Progenitor cell of endocrine pancreas (in vitro differentiated cells): ENCODE measurements at regions not wholly inside any gene's neighbourhood (a gene's known extent, or its start where the extent isn't known, plus 50 kb on each side); places are given as distances from the start of the nearest gene placed in this dataset.

Experiments
- DNase-seq: peaks from one replicate; pipeline ENCODE4 v3.0.0; 2021; ENCODE audit warnings: low spot score; ENCODE audit not compliant: unreplicated experiment
- H3K27ac Mint-ChIP-seq: 2 replicates; pipeline ENCODE4 v1.8.0; 2021; ENCODE audit warnings: mild to moderate bottlenecking, moderate library complexity, mixed read lengths
- H3K27me3 Mint-ChIP-seq: 2 replicates; pipeline ENCODE4 v1.8.0; 2021; ENCODE audit warnings: mixed read lengths
- H3K36me3 Mint-ChIP-seq: 2 replicates; pipeline ENCODE4 v1.8.0; 2022; ENCODE audit warnings: mixed read lengths; ENCODE audit not compliant: insufficient read depth
- H3K4me1 Mint-ChIP-seq: 2 replicates; pipeline ENCODE4 v1.8.0; 2021; ENCODE audit warnings: low read depth, mixed read lengths
- H3K4me3 Mint-ChIP-seq: 2 replicates; pipeline ENCODE4 v1.8.0; 2021; ENCODE audit warnings: low read depth, mild to moderate bottlenecking, moderate library complexity, mixed read lengths
- H3K9me3 Mint-ChIP-seq: 2 replicates; pipeline ENCODE4 v1.8.0; 2021; ENCODE audit warnings: low read depth, mixed read lengths
- TF ChIP-seq, protein P1 (sequence below): fragments of 200-600 bp; sonication (generic); IDR thresholded peaks from one replicate; pipeline ENCODE4 v1.5.0; 2021; ENCODE audit warnings: antibody characterized with exemption, mild to moderate bottlenecking; ENCODE audit not compliant: unreplicated experiment

DNA sequence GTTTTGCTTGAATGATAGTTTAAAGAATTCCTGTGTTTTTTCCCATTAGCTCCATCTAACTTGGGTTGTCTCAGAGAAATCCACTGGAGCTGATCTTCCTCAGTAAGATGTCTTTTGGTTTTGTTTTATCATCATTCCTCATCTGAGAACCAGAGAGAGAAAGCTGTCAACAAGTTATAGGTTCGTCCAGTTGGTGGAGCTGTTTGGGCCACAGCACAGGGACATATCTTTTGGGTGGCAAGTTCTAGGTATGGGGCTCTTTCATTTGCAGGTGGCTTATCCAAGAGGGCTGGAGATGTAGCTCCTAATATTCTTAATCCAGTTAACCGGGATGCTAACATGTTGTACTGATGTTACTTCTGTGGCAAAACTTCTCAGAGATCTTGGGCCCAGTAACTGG lies 174.2 kb downstream of the KCNRG start:
- no peak for DNase-seq
- TF ChIP-seq, protein P1, sequence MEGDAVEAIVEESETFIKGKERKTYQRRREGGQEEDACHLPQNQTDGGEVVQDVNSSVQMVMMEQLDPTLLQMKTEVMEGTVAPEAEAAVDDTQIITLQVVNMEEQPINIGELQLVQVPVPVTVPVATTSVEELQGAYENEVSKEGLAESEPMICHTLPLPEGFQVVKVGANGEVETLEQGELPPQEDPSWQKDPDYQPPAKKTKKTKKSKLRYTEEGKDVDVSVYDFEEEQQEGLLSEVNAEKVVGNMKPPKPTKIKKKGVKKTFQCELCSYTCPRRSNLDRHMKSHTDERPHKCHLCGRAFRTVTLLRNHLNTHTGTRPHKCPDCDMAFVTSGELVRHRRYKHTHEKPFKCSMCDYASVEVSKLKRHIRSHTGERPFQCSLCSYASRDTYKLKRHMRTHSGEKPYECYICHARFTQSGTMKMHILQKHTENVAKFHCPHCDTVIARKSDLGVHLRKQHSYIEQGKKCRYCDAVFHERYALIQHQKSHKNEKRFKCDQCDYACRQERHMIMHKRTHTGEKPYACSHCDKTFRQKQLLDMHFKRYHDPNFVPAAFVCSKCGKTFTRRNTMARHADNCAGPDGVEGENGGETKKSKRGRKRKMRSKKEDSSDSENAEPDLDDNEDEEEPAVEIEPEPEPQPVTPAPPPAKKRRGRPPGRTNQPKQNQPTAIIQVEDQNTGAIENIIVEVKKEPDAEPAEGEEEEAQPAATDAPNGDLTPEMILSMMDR = no peak
- peaks cover 6% of the 10 kb centered on the region for H3K4me1 Mint-ChIP-seq
- no peak overlapping the region for H3K27ac Mint-ChIP-seq
- peaks cover 3% of the 10 kb centered on the region for H3K27me3 Mint-ChIP-seq
- H3K9me3 Mint-ChIP-seq = peaks cover 9% of the 10 kb centered on the region
- H3K36me3 Mint-ChIP-seq = peaks cover 3% of the 10 kb centered on the region
- H3K4me3 Mint-ChIP-seq = no peak overlapping the region

DNA sequence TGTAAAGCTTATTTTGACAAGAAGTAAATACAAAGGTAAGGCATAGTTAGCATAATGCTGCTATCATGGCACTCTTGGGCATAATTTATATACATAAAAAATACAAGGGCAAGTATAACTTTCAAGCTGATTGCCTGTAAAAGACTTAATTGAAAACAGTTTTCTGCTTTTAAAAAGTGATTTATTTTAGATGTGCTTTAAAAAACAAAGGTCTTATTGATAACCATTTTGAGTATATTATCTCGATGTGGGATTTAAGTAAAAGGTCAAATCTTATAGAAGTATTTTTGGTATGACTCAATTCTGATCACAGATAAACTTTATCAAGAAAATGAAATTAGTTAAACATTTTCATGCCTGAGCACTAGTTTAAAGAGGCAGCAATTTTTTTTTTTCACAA lies 175.8 kb downstream of the KCNRG start:
- H3K27ac Mint-ChIP-seq = no peak overlapping the region
- H3K9me3 Mint-ChIP-seq = peaks cover 6% of the 10 kb centered on the region
- peaks cover 6% of the 10 kb centered on the region for H3K4me1 Mint-ChIP-seq
- H3K27me3 Mint-ChIP-seq = peaks cover 3% of the 10 kb centered on the region
- no peak overlapping the region for H3K4me3 Mint-ChIP-seq
- H3K36me3 Mint-ChIP-seq = peaks cover 3% of the 10 kb centered on the region
- TF ChIP-seq, protein P1 = no peak
- DNase-seq = no peak

DNA sequence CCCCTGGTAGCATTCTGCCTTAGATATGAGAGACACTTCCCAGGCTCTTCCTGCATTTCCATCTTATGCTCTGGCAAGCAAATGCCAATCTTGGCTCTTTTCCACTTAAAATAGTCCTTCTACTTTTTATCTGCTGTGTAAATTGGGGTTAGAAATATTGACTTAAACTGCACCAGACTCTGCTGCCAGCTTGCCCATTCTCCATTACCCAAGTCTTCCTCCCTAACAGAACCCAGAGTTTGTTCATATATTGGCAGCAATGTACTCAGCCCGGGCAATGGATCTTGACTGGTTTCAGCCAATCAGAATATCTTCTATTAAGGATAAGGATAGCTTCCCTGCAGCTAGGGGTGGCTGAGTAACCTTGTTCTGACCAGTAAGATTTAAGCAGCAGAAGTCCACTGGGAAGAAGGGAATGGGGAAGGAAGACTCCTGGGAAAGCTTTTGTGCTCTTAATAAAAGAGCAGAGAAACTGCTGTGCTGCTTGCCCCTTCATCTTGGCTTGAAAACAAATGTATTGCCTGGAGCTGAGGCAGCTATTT lies 177.1 kb downstream of the KCNRG start:
- peaks cover 6% of the 10 kb centered on the region for H3K4me1 Mint-ChIP-seq
- H3K9me3 Mint-ChIP-seq = no peaks in the 10 kb centered on the region
- no peak for DNase-seq
- H3K27ac Mint-ChIP-seq = no peak overlapping the region
- no peaks in the 10 kb centered on the region for H3K36me3 Mint-ChIP-seq
- H3K27me3 Mint-ChIP-seq = peaks cover 3% of the 10 kb centered on the region
- TF ChIP-seq, protein P1 = no peak
- no peak overlapping the region for H3K4me3 Mint-ChIP-seq

DNA sequence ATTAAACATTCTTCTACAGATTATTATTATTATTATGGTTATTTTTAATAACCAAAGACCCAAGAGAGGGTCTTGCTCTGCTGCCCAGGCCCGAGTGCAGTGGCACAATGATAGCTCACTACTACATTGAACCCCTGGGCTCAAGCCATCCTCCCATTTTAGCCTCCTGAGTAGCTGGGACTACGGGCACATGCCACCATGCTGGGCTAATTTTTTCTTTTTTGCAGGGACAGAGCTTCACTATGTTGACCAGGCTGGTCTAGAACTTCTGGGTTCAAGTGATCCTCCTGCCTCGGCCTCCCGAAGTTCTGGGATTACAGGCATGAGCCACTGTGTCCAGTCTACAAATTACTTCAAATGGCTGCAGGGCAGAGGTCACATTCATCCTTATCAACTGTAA lies 179.8 kb downstream of the KCNRG start:
- H3K36me3 Mint-ChIP-seq = peaks cover 1% of the 10 kb centered on the region

DNA sequence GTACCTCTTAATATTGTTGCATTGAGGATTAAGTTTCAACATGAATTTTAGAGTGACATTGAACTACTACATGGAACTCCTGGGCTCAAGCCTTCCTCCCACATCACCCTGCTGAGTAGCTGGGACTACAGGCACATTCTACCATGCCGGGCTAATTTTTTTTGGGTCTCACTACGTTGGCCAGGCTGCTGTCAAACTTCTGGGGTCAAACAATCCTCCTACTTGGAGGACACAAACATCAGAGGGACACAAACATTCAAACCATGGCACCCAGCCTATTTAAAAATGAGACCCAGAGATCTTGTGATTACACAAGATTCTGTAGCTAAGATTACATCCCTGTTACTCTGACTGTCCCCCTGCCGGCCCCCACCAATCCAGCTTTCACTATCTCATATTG lies 180.9 kb downstream of the KCNRG start:
- Mint-ChIP-seq H3K4me3 (no peak overlapping the region), H3K9me3 (no peaks in the 10 kb centered on the region), H3K27ac (no peak overlapping the region), H3K27me3 (peaks cover 3% of the 10 kb centered on the region), H3K4me1 (peaks cover 10% of the 10 kb centered on the region), H3K36me3 (peaks cover 1% of the 10 kb centered on the region)
- TF ChIP-seq, protein P1 = no peak
- no peak for DNase-seq

More for the DNA sequence above, 179.8 kb downstream of the KCNRG start:
- H3K27me3 Mint-ChIP-seq = peaks cover 3% of the 10 kb centered on the region
- TF ChIP-seq, protein P1 = no peak
- no peak overlapping the region for H3K4me3 Mint-ChIP-seq
- H3K4me1 Mint-ChIP-seq = peaks cover 6% of the 10 kb centered on the region
- no peak for DNase-seq
- H3K9me3 Mint-ChIP-seq = no peaks in the 10 kb centered on the region
- H3K27ac Mint-ChIP-seq = no peak overlapping the region
